Natural killer cell treated with Interleukin-12 subunit alpha and Interleukin-12 subunit beta and Interleukin-15 and Interleukin-18, amount 100 ng/mL, for 72 hours (primary cell): ENCODE measurements at regions not wholly inside any gene's neighbourhood (a gene's known extent, or its start where the extent isn't known, plus 50 kb on each side); places are given as distances from the start of the nearest gene placed in this dataset.

Source experiments
- ATAC-seq, 2 donors: fragments of 150-1000 bp; cut with Tn5 transposase in 1 of 2; sonication (Bioruptor Pico), chemical (Tn5 transposase) in 1 of 2; 2 replicates each; pipeline ENCODE4 v1.10.0; 2021
- DNase-seq: peaks from one replicate; pipeline ENCODE4 v3.0.0; 2022; ENCODE audit warnings: low spot score
- H3K27ac Mint-ChIP-seq, 2 donors: 1 replicate in 1 of 2; 2 replicates in 1 of 2; pipeline ENCODE4 v1.8.0; 2022; ENCODE audit warnings: mixed read lengths in 2 of 2, mild to moderate bottlenecking in 1 of 2, moderate library complexity in 1 of 2
- H3K27me3 Mint-ChIP-seq, 2 donors: 1 replicate in 1 of 2; 2 replicates in 1 of 2; pipeline ENCODE4 v1.8.0; 2022; ENCODE audit warnings: mixed read lengths in 2 of 2
- H3K36me3 Mint-ChIP-seq: one replicate; pipeline ENCODE4 v1.8.0; 2022; ENCODE audit warnings: mixed read lengths
- H3K4me1 Mint-ChIP-seq, 2 donors: 1 replicate in 1 of 2; 2 replicates in 1 of 2; pipeline ENCODE4 v1.8.0; 2022; ENCODE audit warnings: low read depth in 2 of 2, mixed read lengths in 2 of 2, mild to moderate bottlenecking in 1 of 2
- H3K4me3 Mint-ChIP-seq: one replicate; pipeline ENCODE4 v1.8.0; 2022; ENCODE audit warnings: mixed read lengths
- H3K9me3 Mint-ChIP-seq: 2 replicates; pipeline ENCODE4 v1.8.0; 2022; ENCODE audit warnings: mixed read lengths

DNA sequence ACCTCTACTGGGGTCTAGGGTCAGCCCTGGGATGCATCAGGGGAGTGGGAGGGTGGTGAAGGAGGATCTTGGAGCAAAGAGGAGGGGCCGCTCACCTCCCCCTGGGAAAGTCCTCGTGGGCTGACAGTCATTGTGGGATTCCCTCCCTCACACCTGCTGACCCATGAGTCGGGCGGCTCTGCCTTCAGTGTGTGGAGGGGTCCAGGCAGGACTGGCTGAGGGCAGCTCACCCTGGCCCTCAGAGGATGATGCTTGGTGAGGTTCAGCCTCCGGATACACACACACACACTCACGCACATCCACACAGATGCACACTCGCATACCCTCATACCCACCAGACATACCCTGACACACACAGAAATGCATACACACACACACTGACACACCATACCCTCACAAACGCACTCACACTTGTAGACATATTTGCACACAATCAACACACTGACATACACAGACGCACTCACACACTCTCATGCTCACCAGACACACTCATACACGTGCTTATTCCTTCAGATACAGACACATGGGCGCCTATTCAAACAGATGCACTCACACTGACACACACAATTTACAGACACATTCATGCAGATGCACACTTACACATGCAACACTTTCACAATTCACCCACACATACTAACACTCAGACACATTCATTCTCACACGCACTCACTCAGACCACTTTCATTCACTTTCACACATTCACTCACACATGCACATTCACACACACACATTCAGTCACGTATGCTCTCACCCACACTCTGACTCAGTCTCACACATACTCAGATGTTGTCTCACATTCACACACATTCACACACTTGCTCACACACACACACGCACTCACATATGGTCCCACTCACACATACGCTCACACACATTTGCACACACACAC, 105.1 kb upstream of the RPL38 start:
- DNase-seq (no peak), ATAC-seq (no peak)
- H3K27ac Mint-ChIP-seq, result no peak overlapping the region
- H3K27me3 Mint-ChIP-seq, result peaks cover 15 to 28% of the 10 kb centered on the region in 2 donors
- no peaks in the 10 kb centered on the region for H3K9me3 Mint-ChIP-seq
- no peak overlapping the region for H3K4me3 Mint-ChIP-seq
- no peaks in the 10 kb centered on the region for H3K4me1 Mint-ChIP-seq
- no peaks in the 10 kb centered on the region for H3K36me3 Mint-ChIP-seq

DNA sequence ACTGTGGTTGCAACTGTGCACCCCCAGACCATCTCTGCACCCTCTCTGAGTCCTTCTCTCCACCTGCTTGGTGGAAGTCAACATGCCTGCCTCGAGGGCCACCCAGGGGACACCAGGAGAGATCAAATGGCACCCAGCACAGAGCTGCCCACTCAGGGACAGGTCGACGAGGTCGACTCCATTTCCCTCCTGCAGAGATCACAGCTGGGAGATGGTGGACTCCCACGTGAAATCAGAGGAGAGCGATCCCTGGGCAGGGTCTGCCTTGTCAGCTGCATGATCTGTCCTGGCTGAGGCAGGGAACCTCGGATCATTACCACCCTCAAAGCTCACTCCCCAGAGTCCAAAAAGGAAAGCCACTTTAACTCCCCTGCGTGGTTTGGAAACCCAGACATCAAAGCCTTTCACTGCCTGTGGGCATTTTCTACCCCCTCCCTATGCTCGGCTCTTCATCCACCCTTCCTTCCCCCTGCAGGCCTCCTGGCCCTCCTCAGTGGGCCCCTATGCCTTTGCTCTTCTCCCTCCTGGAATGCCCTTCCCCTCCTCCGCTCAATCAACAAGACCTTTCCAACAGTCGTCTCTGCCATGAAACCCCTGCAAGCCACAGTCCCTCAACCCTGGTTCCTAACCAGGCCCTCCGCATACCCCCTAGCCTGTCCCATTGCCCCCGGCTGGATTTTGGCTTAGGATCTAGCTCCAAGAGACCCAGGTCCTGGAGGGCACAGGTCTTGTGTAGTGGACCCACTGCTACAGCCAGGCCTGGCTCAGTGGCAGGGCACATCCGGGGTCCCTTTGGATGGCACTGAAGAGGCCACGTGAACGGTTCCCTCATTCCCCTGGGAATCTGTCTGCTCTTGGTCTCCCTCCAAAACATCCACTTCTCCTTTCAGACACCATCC, 103.8 kb upstream of the RPL38 start:
- Mint-ChIP-seq H3K9me3 (no peaks in the 10 kb centered on the region), H3K27me3 (peaks cover 12 to 21% of the 10 kb centered on the region in 2 donors), H3K4me1 (no peaks in the 10 kb centered on the region), H3K36me3 (no peaks in the 10 kb centered on the region), H3K4me3 (no peak overlapping the region), H3K27ac (no peak overlapping the region)
- no peak for ATAC-seq
- DNase-seq, result no peak

DNA sequence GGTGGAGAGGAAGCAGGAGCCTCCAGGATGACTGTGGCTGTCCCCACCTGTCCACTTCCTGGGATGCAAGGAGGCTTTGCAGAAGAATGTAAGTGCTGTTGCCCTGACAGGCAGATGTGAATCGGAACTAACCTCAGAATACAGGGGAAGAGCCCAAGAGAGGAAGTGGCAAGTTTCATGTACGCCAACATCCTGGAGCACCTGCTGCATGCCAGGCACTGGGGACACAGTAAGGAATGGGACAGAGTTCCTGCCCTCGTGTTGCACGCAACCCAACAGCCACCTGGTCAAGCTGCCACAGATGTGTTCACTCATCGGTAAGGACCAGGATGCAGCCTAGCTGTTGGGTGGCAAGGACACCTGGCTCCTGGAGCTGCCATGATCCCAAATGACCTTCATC, 98.6 kb upstream of the RPL38 start:
- Mint-ChIP-seq H3K27me3 (peaks cover 18 to 19% of the 10 kb centered on the region in 2 donors), H3K36me3 (no peaks in the 10 kb centered on the region), H3K4me1 (no peaks in the 10 kb centered on the region), H3K27ac (no peak overlapping the region), H3K9me3 (no peaks in the 10 kb centered on the region), H3K4me3 (no peak overlapping the region)
- no peak for ATAC-seq
- no peak for DNase-seq

DNA sequence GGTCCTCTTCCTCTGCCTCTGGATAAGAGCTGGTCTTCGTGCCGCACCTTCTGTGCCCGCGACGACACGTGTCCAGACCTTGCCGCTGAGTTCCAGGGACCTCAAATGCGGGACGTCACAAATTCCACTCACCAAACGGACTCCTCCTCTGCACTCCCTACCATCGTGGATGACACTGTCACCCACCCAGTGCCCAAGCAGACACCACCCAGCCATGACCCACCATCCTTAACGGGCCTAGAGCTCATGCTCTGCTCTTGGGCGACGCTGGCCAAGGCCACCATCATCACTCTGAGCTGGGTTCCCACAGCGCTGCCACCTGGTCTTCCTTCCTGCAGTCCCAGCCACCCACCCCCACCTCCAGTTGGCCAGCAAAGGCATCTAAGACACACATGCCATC, 96.4 kb upstream of the RPL38 start:
- H3K9me3 Mint-ChIP-seq, result no peaks in the 10 kb centered on the region
- no peaks in the 10 kb centered on the region for H3K36me3 Mint-ChIP-seq
- H3K4me1 Mint-ChIP-seq, result no peaks in the 10 kb centered on the region
- DNase-seq (no peak), ATAC-seq (no peak)
- H3K27me3 Mint-ChIP-seq, result peaks cover 16 to 17% of the 10 kb centered on the region in 2 donors
- no peak overlapping the region for H3K27ac Mint-ChIP-seq
- H3K4me3 Mint-ChIP-seq, result no peak overlapping the region

DNA sequence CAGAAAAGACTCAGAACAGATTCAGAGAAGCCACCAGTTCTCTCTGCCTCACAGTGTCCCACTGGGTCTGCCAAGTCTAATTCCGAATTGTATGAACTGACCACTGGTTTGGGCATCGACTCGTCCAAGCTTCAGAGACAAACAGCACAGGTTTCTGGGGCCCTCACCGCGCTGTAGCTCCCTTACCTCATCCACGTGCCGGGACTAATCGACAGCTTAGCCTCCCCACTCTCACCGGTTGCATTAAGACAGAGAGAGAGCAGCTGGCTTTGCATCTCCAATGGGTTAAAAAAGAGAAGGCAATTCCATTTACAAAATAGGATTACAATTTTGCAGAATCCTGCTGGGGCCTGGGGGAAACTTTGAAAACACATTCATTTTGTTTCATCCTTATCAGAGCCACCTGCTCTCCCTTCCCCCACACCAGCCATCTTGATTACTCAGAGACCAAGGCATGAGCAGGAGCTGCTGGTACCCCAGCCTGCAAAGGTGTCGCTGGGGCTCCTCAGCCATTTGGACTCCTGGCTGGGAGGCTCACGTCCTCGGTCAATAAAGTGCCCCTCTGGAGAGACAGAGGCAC, 95.3 kb upstream of the RPL38 start:
- H3K27ac Mint-ChIP-seq, result no peak overlapping the region
- H3K27me3 Mint-ChIP-seq, result peaks cover 5 to 10% of the 10 kb centered on the region in 2 donors
- H3K4me1 Mint-ChIP-seq, result no peaks in the 10 kb centered on the region
- no peak for DNase-seq
- ATAC-seq, result no peak
- H3K9me3 Mint-ChIP-seq, result no peaks in the 10 kb centered on the region
- H3K36me3 Mint-ChIP-seq, result no peaks in the 10 kb centered on the region
- no peak overlapping the region for H3K4me3 Mint-ChIP-seq

DNA sequence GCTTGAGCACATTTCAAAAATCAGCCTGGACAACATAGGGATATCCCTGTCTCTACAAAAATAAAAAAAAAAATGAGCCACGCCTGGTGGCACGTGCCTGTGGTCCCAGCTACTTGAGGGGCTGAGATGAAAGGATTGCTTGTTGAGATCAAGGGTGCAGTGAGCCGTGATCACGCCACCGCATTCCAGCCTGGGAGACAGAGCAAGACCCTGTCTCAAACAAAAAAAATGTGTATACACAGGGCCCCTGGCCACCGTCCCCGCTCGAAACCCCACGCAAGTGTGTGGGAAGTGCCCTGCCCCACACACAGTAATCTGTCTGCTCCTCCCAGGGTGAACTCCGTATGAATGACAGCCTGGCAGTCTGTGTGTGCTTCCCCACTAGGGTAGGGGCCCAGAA, 93.0 kb upstream of the RPL38 start:
- no peaks in the 10 kb centered on the region for H3K4me1 Mint-ChIP-seq
- H3K27ac Mint-ChIP-seq, result no peak overlapping the region
- ATAC-seq (no peak), DNase-seq (no peak)
- H3K27me3 Mint-ChIP-seq, result peaks cover 7 to 13% of the 10 kb centered on the region in 2 donors
- no peaks in the 10 kb centered on the region for H3K36me3 Mint-ChIP-seq
- no peaks in the 10 kb centered on the region for H3K9me3 Mint-ChIP-seq
- H3K4me3 Mint-ChIP-seq, result no peak overlapping the region

DNA sequence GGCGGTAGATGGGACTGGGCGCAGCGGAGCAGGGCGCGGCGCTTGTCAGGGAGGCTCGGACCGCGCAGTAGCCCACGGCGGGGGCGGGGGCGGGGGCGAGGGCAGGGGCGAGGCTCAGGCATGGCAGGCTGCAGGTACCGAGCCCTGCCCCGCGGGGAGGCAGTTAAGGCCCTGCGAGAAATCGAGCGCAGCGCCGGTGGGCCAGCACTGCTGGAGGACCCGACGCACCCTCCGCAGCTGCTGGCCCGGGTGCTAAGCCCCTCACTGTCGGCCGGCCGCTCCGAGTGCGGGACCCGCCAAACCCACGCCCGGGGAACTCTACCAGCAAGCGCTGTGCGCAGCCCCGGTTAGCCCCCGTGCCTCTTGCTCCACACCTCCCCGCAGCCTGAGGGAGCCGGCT, 90.2 kb upstream of the RPL38 start:
- Mint-ChIP-seq H3K4me3 (no peak overlapping the region), H3K27me3 (peaks cover 19 to 22% of the 10 kb centered on the region in 2 donors), H3K9me3 (no peaks in the 10 kb centered on the region), H3K4me1 (no peaks in the 10 kb centered on the region), H3K36me3 (no peaks in the 10 kb centered on the region), H3K27ac (no peak overlapping the region)
- DNase-seq, result no peak
- ATAC-seq, result no peak

DNA sequence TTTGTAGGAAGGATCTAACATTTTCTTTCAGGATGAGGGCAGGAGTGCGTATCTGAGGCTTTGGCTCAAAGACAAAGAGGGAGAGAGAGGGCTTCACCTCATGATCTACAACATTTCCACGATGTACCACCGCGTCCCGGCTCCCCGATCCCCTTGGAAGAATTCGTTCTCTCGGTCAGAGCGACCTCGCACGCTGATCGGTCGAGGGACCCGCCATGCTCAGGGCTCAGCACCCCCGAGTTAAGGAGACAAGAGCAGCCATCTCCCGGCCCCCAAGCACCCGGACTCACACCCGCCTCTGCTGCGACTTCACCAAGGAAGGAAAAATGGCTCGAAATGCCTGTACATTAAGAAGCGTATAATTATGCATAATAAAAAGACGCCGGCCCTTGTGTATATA, 89.5 kb upstream of the RPL38 start:
- H3K27me3 Mint-ChIP-seq, result peaks cover 19 to 24% of the 10 kb centered on the region in 2 donors

DNA sequence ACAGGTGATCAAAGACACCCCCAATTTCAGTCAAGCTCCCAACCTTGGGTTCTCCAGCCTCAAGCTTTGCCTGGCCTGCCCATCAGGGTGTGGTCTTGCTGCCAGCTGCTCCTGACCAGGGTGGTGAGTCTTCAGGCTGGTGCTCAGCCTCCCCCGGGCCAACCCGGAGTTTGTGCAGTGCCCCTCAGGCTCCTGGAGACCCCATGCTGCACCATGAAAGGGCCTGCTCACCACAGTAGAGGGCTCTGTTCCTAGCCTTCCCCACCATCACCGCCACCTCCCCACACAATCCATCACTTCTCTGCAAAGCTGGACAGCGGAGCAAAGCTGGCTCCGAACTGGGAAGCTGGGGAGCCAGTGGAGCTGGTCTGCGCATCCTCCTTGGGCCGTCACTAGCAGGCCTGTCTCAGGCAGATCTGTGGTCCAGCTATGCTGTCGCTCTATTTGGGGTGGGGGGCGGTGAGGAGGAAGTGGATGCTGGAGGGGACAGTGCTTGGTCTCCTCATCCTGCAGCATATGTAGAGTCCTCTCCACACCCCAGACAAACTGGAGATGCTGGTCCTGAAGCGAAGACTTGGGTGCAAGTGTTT, 88.5 kb upstream of the RPL38 start:
- H3K4me3 Mint-ChIP-seq, result no peak overlapping the region
- H3K9me3 Mint-ChIP-seq, result no peaks in the 10 kb centered on the region
- no peaks in the 10 kb centered on the region for H3K36me3 Mint-ChIP-seq
- H3K27ac Mint-ChIP-seq, result no peak overlapping the region
- no peaks in the 10 kb centered on the region for H3K4me1 Mint-ChIP-seq
- no peak for ATAC-seq
- DNase-seq, result no peak
- peaks cover 14 to 19% of the 10 kb centered on the region in 2 donors for H3K27me3 Mint-ChIP-seq

More for the DNA sequence above, 89.5 kb upstream of the RPL38 start:
- no peaks in the 10 kb centered on the region for H3K36me3 Mint-ChIP-seq
- ATAC-seq, result no peak
- H3K4me3 Mint-ChIP-seq, result no peak overlapping the region
- DNase-seq, result no peak
- no peak overlapping the region for H3K27ac Mint-ChIP-seq
- no peaks in the 10 kb centered on the region for H3K4me1 Mint-ChIP-seq
- H3K9me3 Mint-ChIP-seq, result no peaks in the 10 kb centered on the region

DNA sequence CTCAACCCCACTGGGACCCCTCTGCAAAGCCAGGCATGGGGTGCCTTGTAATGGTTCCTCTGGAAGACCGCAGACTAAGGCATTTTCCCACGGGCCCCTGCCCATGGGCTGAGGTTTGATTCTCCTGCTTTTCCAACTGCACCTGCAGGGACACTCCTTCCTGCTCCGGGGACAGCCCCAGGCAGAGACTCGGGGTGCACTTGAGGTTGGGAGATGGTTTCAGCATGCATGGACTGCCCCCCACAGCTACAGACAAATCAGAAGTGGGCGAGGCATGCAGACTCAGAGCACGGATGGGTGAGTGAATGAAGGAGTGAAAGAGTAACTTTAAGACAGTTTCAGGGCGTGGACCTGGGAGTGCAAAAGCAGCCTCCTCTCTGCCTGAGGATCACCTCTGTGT, 87.9 kb upstream of the RPL38 start:
- ATAC-seq, result no peak
- no peak overlapping the region for H3K27ac Mint-ChIP-seq
- no peaks in the 10 kb centered on the region for H3K9me3 Mint-ChIP-seq
- no peaks in the 10 kb centered on the region for H3K36me3 Mint-ChIP-seq
- peaks cover 14 to 19% of the 10 kb centered on the region in 2 donors for H3K27me3 Mint-ChIP-seq
- no peaks in the 10 kb centered on the region for H3K4me1 Mint-ChIP-seq
- no peak for DNase-seq
- H3K4me3 Mint-ChIP-seq, result no peak overlapping the region

DNA sequence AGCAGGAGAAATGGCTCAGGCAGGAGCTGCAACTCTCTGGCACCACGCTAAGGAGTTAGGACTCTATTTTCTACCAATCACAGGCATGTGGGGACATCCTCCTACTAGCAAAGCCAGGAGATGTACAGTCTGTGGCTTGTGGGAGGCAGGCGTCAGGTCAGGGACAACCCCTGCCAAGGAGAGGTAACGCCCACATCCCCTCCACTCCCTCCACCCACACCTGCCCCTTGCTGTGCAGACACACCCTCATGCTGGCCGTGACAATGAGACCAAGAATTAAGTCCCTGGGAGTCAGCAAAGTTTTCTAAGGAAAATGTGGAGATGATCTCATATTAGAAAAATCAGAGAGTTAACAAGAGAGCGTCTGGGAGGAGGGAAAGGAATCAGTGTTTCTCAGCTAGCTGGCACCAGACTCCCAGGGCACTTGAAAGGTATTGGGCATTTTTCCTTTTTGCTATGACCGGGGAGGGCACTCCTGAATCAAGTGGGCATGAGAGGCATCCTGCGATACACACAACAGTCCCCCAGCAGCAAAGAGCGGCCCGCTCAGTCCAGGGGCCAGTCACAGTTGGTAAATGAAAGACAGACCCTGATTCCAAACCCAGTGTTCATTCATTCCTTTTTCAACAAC, 87.3 kb upstream of the RPL38 start:
- no peak overlapping the region for H3K27ac Mint-ChIP-seq
- peaks cover 14 to 16% of the 10 kb centered on the region in 2 donors for H3K27me3 Mint-ChIP-seq
- ATAC-seq (no peak), DNase-seq (no peak)
- no peak overlapping the region for H3K4me3 Mint-ChIP-seq
- H3K4me1 Mint-ChIP-seq, result no peaks in the 10 kb centered on the region
- no peaks in the 10 kb centered on the region for H3K36me3 Mint-ChIP-seq
- H3K9me3 Mint-ChIP-seq, result no peaks in the 10 kb centered on the region

DNA sequence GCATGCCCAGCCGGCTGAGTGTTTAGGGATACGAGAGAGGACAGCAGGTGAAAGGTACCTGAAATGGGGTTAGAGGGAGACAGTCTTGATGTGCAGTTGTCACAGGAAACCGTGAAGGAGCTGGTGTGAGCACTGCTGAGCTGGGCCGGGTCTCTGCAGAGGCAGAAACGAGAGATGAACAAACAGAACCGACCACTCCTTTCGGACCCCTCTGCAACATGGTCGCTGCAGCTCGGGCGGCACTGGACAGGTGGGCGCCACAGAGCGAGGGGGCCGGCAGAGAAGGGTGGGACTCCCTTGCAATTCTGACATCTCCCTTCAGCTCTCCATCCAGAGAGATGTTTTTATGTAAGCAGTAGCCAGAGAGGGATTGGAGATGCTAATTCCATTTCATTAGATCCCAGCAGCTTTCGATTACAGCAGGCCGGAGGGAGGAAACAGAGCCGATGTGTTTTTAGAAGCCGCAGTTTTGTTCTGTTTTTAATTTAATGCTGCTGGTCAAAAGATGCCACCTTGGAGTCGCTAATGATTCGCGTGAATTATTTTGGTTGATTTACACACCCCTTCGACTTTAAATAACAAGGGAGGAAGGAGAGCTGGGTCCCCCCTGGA, 86.3 kb upstream of the RPL38 start:
- Mint-ChIP-seq H3K27me3 (peaks cover 15 to 20% of the 10 kb centered on the region in 2 donors), H3K36me3 (no peaks in the 10 kb centered on the region), H3K4me3 (no peak overlapping the region), H3K9me3 (no peaks in the 10 kb centered on the region), H3K27ac (no peak overlapping the region), H3K4me1 (no peaks in the 10 kb centered on the region)
- DNase-seq (no peak), ATAC-seq (no peak)

DNA sequence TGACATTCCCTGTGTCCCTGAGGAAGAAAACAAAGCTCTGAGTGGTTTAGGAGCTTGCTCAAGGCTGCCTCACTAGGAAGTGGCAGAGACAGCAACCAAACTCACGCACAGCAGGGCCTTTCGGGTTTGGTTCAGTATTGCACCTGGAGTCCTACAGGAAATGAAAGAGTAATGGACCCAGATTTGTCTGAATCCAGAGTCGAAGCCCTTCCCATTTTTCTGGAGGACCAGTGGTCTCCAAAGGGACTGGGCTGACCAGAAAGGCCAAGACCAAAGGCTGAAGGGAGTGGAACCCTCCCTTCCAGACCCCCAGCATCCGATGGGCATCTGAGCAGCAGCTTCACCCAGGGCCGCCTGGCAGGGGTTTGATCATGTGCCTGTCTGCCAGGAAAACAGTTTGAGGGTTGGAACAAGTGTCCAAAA, 85.5 kb upstream of the RPL38 start:
- no peaks in the 10 kb centered on the region for H3K9me3 Mint-ChIP-seq
- H3K27me3 Mint-ChIP-seq, result peaks cover 19 to 20% of the 10 kb centered on the region in 2 donors
- ATAC-seq (no peak), DNase-seq (no peak)
- no peak overlapping the region for H3K4me3 Mint-ChIP-seq
- no peaks in the 10 kb centered on the region for H3K36me3 Mint-ChIP-seq
- no peak overlapping the region for H3K27ac Mint-ChIP-seq
- H3K4me1 Mint-ChIP-seq, result no peaks in the 10 kb centered on the region
